HG03575 (cell line): ENCODE measurements at regions not wholly inside any gene's neighbourhood (a gene's known extent, or its start where the extent isn't known, plus 50 kb on each side); places are given as distances from the start of the nearest gene placed in this dataset.
"Not testable (repeated sequence)": the region's sequence is repeated elsewhere in the genome, so short reads cannot be mapped to it uniquely, and the experiment has no call there.

Experiments used
- ATAC-seq: cut with Tn5 transposase; IDR thresholded peaks from one replicate; pipeline ENCODE4 v1.9.1; 2021; ENCODE audit not compliant: unreplicated experiment, insufficient number of reproducible peaks, low FRiP score; ENCODE audit errors: extremely low read depth

DNA sequence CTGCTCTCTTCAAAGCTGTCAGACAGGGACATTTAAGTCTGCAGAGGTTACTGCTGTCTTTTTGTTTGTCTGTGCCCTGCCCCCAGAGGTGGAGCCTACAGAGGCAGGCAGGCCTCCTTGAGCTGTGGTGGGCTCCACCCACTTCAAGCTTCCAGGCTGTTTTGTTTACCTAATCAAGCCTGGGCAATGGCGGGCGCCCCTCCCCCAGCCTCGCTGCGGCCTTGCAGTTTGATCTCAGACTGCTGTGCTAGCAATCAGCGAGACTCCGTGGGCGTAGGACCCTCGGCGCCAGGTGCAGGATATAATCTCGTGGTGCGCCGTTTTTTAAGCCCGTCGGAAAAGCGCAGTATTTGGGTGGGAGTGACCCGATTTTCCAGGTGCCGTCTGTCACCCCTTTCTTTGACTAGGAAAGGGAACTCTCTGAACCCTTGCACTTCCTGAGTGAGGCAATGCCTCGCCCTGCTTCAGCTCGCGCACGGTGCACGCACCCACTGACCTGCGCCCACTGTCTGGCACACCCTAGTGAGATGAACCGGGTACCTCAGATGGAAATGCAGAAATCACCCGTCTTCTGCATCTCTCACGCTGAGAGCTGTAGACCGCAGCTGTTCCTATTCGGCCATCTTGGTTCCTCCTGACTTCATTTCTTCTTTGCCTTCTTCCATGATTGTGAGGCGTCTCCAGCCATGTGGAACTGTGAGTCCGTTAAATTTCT, 93.5 kb upstream of the EYA4 start:
- ATAC-seq, result not testable (repeated sequence)

DNA sequence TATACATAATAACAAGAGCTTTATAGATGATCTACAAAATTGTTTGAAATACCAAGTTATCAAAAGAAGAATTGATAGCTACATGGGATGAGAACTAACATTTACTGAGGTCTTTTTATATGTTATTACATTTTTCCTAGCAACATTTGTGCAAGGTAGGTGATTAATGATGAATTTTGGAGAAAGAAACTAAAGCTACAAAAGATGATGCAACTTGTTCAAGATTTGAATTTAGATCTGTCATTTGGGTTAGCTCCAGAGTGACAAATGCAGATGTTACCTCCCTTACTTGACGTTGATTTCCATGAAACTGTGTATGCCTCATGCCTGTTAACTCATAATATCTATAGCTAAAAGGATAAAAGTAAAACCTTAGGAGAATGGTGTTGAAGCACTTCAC, 84.5 kb upstream of the EYA4 start:
- no peak for ATAC-seq

DNA sequence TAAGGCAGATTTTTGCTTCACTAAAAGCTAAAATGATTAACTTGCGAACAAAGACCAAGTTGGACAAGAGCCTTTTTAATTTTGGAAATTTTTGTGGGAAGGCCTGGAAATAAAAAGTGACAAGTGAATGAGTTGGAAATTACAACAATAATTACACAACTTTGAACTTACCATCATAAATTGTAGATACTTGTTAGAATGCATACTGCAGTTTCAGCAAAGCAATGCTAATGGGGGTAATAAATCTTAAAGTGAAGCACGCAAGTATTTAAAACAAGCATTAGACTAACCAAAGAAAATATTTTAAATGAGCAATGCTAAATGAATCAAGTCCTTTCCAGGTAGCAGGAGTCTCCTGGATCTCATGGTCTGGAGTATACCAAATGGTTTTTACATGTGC, 83.2 kb upstream of the EYA4 start:
- ATAC-seq, result no peak

DNA sequence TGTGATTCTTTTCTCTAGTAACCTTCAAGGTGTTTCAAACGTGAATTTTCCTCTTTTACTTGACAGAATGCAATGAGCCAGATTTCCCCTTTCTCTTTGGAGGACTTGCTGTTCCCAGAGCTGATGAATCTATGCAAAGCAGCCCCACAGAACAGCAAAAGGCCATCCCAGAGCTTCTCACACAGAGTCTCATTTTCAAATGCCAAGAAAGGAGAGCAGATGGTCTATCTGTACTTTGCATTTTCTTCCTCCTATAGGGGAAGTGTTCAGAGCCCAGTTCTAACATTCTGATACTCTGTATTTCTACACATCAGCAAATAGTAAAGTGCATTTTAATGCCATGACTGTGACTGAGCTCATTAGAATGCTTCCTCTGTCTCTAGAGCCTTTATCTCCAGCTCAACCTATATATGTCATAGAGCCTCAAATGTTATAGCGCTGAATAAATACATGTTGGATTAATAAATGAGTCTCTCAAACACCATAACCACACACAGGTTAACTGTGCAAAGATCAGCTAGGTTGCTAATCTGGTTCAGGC, 81.8 kb upstream of the EYA4 start:
- ATAC-seq, result no peak

DNA sequence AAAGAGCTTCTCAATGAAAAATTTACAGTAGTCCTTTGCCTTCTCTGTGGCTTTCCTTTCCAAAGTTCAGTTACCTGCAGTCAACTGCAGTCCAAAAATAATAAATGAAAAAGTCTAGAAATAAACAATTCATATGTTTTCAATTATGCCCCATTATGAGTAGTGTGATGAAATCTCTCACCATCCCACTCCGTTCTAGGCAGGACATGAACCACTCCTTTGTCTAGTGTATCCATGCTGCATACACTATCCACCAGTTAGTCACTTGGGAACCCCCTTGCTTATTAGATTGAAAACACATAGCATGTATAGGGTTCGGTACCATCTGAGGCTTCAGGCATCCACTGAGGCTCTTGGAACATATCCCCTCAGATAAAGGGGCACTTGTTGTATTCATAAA, 80.6 kb upstream of the EYA4 start:
- no peak for ATAC-seq

DNA sequence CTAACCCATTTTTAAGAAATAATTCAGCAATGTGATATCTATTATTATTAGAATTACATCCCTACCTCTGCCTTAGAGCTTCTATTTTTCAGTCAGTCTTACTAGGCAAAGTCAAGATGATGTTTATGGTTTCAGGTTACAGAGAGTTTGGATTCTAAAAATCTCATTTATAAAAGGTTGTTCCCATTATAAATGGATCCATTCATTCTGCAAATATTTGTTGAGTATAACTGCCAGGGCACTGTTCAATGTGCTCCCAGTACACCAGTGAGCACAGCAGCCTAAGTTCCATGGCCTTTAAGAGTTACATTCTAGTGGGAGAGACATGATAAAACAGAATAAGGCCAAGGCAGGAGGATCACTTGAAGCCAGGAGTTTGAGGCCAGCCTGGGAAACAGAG, 75.9 kb upstream of the EYA4 start:
- no peak for ATAC-seq

DNA sequence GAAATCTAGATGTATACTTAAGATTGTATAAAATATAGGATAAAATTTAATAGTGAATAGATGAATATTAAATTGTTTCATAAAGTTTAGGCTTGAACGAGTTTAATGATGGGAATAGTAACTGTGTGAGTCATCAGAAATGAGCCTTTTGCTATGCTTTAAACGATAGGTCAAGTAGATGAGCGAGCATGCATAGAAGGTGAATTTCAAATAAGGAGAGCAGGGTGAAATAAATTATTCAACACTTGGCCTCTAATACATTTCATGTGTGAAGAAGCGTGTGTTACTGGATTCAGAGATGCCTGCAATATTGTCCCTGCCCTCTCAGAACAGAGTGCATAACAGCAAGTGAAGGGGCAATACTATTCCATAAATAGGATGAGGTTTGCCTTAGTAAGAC, 74.4 kb upstream of the EYA4 start:
- ATAC-seq, result no peak

DNA sequence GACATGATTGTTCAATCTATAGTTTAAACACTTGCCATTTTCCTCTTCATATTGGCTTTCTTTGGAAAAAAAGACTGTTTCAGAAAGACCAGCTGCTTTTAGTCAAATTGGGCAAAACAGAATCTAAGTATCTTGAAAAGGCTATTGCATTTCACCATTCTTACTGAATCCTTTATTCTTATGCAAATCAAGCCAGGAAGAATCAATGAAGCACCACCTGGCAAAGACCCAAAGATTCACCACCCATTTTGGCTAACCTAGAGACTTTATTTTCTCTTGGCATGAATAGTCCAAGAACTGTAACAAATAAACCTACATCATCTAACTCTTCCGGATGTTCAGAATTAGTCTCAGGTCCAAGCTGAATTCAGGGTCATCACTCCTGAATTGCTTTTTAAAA, 71.3 kb upstream of the EYA4 start:
- no peak for ATAC-seq

DNA sequence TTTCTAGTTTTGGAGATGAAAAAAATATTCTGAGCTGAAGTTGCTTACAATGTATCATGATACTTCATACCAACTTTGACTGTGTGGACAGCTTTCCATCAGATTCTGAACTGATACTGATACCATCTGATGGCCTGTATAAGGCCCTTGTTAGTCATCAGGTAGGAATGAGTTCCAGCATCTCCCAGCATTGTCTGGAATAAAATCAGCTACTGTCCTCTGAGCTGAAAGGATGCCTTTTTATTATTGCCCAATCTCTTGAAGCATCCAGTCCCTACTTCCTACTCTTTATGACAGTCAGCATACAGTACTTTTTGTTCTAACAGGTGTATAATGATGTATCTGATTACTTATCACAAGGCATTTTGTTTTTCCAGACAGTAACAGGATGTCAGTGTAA, 70.6 kb upstream of the EYA4 start:
- ATAC-seq, result no peak

DNA sequence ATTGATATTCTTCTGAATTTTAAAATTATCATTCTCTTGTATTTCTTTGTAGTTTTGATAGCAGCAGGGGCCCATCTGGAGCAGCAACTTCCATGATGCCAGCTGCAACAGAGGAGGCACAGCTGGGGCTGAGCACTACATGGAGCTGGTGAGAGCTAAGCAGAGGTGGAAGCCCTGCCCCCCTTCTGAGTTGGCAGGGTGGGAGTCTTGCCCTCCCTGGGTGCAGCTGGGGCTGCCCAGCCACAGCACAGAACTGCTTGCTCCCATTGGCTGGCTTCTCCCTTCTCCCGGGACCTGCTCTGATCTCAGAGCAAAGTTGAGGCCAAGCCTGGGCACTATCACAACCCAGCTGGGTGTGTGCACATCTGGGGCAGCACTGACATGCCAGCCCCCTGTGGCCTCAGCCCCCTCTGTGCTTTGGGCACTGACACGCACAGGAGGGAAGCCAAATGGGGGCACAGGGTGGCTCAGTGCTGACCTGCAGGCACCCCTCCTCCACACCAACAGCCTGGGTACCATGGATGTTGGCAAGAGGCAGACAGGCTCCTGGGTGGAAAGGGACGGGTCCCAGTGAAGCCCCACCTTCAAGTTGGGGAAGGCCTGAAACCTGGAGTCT, 69.1 kb upstream of the EYA4 start:
- no peak for ATAC-seq

DNA sequence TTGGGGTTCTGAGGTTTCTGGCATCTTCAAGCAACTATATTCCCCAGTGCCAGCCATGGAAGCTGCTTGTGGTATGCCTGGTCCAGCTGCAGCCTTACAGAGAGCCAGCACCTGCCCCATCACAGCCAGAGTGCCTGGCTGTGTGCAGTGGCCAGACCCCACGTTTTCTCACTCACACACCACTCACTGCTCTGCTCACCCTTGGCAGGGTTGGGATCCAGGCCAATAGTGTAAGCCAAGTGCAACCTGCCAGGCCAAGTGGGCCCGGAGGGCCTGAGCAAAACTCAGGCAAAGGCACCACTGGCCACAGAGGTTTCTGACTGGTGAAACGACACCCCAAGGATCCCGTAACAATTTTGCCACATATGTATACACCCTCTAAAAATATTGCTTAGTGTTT, 67.9 kb upstream of the EYA4 start:
- no peak for ATAC-seq

DNA sequence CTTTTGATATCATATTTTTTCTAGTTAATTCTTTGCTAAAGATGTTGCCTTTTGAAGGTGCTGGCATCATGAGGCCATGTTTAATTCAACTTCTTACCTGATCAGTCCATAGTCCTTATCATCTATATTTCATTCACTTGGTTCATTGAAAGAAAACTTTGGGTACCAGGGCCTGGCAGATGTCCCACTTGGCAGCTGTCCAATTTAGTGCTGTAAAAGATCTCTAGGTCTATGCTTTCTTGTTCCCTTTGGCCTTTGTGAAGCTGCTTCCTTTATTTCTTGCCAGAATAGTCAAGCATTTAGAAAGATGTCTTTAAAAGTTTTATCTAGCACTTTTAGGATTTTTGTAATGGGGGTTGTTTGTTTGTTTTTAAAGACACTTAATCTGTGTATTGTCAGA, 61.7 kb upstream of the EYA4 start:
- ATAC-seq, result no peak

DNA sequence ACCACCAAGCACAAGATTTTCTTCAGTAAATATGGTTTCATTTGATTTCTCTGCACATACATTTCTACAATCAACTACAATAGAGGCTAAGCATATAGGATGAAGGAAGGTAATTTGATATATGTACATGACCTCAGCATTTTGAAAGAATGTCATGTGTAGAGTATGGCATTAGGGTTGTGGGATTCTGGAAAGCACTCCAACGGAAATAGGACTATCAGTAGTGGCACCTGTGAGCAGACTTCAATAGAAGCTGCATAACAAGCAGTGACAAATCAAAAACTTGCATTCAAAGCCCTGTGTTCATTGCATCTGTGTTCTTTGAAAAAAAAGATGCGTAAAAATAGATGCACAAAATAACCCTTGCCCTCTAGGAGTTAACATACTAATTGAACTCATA, 57.5 kb upstream of the EYA4 start:
- no peak for ATAC-seq

DNA sequence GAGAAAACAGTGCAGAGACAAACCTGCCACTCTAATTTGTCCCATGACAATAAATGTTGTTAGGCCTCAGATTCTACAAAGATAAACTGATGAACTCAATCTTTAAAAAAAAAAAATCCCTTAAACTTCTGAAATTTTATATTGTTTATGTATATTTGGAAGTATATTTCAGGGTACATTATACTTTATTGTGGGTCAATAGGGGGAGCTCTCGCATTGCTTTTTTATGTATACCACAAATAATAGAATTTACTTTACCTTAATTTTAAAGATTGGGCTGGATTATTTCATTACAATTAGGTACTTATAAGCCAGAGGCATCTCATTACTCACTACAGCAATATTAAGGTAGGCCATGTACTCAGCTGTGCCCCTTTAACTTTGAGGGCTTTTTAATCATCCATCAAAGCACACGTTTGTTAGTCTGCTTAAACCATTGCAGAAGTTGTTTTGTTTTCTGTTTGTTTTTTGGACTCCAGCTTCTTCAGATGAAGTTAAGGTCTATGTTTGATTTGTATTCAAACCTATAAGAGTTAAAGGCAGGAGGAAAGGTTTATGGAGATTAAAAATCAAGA, 56.3 kb upstream of the EYA4 start:
- ATAC-seq, result no peak

DNA sequence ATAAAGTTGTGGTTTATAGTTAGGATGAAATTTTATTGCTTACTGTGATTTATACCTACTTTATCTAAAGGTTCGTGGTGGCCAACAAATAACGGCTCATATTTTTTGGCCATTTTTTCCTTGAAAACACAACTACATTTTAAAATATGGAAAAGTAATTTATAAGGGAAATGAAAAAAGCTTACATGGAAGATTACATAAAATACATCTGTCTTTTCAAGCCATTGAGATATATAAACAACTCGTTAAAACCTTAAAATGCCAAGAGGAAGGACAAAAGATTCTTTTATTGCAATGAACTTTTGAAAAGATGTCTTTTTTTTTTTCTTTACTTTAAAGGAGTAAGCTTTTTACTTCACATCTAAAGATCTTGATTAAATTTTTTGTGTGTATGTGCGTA, 55.4 kb upstream of the EYA4 start:
- no peak for ATAC-seq

DNA sequence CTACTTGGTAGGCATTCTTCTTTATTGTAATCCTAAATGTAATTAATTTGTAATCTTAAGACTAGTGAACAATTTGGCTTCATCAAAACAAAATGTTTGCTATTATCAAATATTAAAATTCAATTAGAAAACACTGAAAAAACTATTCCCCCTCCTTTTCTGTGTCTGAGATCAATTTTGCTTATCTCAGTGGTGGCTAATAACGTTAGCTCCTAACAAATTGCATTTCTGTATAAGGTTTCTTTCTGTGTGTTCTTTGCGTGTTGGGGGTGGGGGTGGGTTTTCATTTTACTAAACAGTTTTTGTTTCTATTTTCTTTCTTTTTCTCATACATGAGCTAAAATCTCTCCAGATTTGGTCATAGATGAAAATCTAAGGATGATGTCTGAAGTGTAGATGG, 54.0 kb upstream of the EYA4 start:
- ATAC-seq, result no peak

DNA sequence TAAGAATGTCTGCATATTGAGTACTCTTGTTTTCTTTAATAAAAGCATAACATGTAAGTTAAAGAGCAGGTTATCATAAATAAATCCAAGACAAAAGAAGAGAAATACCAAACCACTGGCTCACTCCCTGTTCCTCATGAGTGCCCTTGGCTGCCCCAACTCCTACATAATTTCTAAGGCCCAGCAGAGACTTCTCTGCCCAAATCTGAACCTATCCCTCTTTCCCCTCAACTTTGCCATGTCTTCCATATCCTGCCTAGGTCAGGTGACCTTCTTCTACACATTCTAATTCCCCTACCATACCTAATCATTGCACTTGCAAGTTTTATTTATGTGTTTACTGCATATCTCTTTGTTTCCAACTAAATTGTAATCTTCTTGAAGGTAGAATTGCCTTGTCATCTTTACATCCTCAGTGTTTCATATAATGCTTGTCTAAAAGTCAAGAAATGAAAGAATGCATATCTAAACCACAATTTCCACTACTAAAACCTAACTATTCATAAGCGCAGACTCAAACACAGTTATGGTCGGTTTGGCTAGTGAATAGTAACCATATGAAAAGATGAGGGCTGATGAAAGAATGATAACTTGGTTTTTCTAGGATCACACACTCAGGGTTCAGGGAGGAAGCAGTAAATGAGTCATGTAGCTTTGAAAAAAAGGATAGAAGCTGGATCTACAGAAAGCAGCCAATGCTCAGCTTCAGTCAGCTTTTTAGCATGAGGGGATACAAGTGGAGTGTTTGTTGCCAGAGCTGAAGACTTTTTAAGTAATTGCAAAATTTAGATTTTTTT, 53.3 kb upstream of the EYA4 start:
- no peak for ATAC-seq

DNA sequence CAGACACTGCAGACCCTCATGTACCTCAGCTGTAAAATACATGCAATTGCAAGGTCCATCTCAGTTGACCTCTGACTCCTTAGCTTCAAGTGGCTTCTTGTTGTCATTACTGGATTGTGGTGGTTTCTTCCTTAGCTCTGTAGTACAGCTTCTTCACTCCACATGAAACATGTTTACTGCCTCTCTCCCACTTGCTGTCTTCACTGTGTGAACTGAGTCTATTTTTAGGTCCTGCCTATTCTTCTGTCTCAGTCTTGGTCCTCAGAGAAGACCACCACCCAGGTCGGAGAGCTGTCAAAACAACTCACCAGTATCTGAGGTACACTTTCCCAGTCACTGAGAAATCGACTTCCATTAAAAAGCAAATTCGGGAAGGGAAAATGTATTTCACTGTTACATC, 50.2 kb upstream of the EYA4 start:
- ATAC-seq, result no peak

DNA sequence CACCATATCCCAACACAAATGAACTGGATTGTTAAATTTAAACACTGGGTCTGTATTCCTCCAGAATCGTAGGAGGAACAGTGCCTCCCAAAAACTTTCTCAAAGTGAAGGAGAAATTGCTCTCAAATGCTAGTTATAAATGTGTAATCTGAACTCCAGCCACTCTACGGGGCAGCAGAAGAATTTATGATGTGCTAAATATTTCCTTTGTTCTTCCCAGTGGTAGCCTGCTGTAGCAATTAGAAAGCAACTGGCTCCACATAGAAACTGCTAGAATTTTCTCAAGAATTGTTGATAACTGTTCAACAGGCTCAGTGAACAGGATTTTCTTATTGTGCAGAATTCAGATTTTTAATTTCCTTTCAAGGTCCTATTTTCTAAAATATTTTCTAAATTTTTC, 49.8 kb upstream of the EYA4 start:
- ATAC-seq, result no peak
